SIG-M5 (cell line): ENCODE measurements at regions not wholly inside any gene's neighbourhood (a gene's known extent, or its start where the extent isn't known, plus 50 kb on each side); places are given as distances from the start of the nearest gene placed in this dataset.
"Not testable (repeated sequence)": the region's sequence is repeated elsewhere in the genome, so short reads cannot be mapped to it uniquely, and the experiment has no call there.

Source experiments
- DNase-seq: peaks from one replicate; lab custom pipeline; 2025; lab: John Stamatoyannopoulos, UW

GRCh38 chrX:87941841-87942240 is 424.2 kb downstream of the KLHL4 start:
- DNase-seq, result no peak

- no peak for DNase-seq
Observed at GRCh38 chrX:87961471-87961870, 443.9 kb downstream of the KLHL4 start.

GRCh38 chrX:87968118-87968517 is 450.5 kb downstream of the KLHL4 start:
- no peak for DNase-seq

- DNase-seq, result not testable (repeated sequence)
Observed at GRCh38 chrX:87972121-87972520, 454.5 kb downstream of the KLHL4 start.

GRCh38 chrX:87975365-87975764 is 457.8 kb downstream of the KLHL4 start:
- DNase-seq, result no peak

GRCh38 chrX:88007873-88008272 is 490.3 kb downstream of the KLHL4 start:
- not testable (repeated sequence) for DNase-seq

- no peak for DNase-seq
Observed at GRCh38 chrX:88024022-88024421, 506.4 kb downstream of the KLHL4 start.

- DNase-seq, result peak; percentile 0
Observed at GRCh38 chrX:88072339-88073030, 554.9 kb downstream of the KLHL4 start.

GRCh38 chrX:88101968-88102367 is 584.4 kb downstream of the KLHL4 start:
- no peak for DNase-seq

GRCh38 chrX:88135735-88136134 is 611.3 kb upstream of the CPXCR1 start:
- no peak for DNase-seq

GRCh38 chrX:88136328-88136727 is 610.7 kb upstream of the CPXCR1 start:
- DNase-seq, result no peak

GRCh38 chrX:88146577-88146976 is 600.4 kb upstream of the CPXCR1 start:
- DNase-seq, result no peak

GRCh38 chrX:88170553-88170952 is 576.5 kb upstream of the CPXCR1 start:
- no peak for DNase-seq

- DNase-seq, result peak; percentile 3
Observed at GRCh38 chrX:88173932-88174440, 573.0 kb upstream of the CPXCR1 start.

- DNase-seq, result no peak
Observed at GRCh38 chrX:88202149-88202548, 544.9 kb upstream of the CPXCR1 start.

GRCh38 chrX:88244066-88244465 is 503.0 kb upstream of the CPXCR1 start:
- no peak for DNase-seq

- DNase-seq, result no peak
Observed at GRCh38 chrX:88284844-88285243, 462.2 kb upstream of the CPXCR1 start.

GRCh38 chrX:88313972-88314371 is 433.1 kb upstream of the CPXCR1 start:
- not testable (repeated sequence) for DNase-seq

GRCh38 chrX:88325634-88326033 is 421.4 kb upstream of the CPXCR1 start:
- no peak for DNase-seq

- no peak for DNase-seq
Observed at GRCh38 chrX:88355252-88355651, 391.8 kb upstream of the CPXCR1 start.

GRCh38 chrX:88366314-88366713 is 380.7 kb upstream of the CPXCR1 start:
- DNase-seq, result no peak

GRCh38 chrX:88378406-88378805 is 368.6 kb upstream of the CPXCR1 start:
- no peak for DNase-seq

- no peak for DNase-seq
Observed at GRCh38 chrX:88397551-88397950, 349.5 kb upstream of the CPXCR1 start.

- DNase-seq, result no peak
Observed at GRCh38 chrX:88416002-88416401, 331.0 kb upstream of the CPXCR1 start.
